SKM-1 treated with dmso at 0.1 percent for 144 hours (cell line): ENCODE measurements at regions not wholly inside any gene's neighbourhood (a gene's known extent, or its start where the extent isn't known, plus 50 kb on each side); places are given as distances from the start of the nearest gene placed in this dataset.
"Not testable (repeated sequence)": the region's sequence is repeated elsewhere in the genome, so short reads cannot be mapped to it uniquely, and the experiment has no call there.

Experiments
- DNase-seq: peaks from one replicate; lab custom pipeline; 2025; ENCODE audit not compliant: unreplicated experiment; lab: John Stamatoyannopoulos, UW

DNA sequence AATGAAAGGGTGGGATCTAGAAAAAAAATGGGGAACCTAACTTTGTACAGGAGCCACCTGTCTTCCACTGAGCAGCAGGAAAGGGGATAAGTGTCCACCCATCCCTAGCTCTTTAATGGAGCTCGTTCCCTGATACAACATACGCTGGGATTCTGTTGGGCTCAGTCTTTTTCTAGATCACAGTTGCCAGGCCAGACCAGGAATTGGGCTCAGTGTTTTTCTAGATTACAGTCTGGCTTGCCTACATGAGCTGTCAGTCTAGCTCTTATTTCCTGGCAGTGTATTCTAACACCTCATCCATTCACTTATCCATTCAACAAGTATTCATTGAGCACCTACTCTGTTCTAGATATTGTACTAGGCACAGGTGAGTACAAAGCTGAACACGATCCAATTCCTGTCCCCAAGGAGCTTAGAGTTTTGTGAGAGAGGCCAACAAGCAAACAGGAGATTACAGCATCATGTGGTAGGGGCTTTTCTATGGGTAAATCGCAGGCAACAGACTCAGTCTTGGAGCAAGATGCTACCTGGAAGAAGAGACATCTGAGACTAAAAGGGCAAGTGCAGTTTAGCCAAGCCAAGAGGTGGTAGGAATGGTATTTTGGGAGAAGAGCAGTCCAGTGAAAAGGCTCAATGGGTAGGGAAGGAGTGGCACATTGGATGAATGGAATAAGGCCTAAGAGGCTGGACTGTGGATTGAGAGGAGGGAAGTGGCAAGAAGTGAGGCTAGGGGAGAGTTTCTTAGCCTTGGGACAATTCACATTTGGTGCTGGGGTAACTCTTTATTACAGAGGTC lies 138.0 kb upstream of the HS3ST2 start:
- DNase-seq = no peak

DNA sequence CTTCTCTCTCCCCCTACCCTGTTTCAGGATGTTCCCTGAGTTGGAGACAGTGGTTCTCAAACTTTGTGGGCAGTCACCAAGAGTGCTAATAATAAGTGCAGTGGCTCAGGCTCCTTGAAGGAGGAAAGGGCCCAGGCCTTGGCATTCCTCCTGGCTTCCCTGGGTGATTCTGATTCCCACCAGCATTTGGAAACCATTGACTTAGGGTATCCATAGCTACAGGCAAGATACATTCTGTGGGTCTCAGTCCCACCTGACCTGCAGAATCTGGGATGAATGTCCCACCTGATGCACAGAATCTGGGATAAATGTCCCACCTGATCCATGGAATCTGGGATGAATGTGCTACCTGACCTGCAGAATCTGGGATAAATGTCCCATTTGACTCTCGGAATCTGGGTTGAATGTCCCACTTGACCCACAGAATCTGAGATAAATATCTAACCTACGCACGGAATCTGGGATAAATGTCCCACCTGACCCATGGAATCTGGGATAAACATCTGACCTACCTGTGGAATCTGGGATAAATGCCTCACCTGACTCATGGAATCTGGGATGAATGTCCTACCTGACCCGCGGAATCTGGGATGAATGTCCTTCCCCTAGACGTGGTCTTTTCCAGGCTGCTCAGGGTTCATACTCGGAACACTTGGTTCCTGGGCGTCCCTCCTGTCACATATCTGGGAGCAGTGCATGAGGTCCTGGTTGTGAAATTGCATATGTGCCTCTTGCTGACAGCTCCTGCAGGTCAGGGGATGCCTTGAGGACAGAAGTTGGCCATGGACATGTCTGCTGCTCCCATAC lies 136.7 kb upstream of the HS3ST2 start:
- DNase-seq = no peak

DNA sequence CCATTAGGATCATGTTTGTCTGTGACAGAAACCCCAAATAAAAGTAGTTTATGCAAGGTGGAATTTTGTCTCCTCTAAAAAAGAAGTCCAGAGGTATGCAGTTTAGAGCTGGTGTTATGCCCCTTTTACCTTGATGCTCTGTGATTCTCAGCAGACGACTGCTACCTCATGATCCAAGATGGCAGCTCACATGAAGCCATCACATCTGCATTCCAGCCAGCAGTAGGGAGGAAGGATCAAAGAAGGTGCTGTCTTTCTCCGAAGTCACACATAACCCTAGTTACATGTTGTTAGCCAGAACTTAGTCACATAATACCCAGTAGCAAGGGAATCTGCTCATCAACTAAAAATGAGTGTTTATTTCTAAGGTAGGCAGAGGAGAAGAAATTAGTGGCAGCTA lies 135.7 kb upstream of the HS3ST2 start:
- DNase-seq = no peak

DNA sequence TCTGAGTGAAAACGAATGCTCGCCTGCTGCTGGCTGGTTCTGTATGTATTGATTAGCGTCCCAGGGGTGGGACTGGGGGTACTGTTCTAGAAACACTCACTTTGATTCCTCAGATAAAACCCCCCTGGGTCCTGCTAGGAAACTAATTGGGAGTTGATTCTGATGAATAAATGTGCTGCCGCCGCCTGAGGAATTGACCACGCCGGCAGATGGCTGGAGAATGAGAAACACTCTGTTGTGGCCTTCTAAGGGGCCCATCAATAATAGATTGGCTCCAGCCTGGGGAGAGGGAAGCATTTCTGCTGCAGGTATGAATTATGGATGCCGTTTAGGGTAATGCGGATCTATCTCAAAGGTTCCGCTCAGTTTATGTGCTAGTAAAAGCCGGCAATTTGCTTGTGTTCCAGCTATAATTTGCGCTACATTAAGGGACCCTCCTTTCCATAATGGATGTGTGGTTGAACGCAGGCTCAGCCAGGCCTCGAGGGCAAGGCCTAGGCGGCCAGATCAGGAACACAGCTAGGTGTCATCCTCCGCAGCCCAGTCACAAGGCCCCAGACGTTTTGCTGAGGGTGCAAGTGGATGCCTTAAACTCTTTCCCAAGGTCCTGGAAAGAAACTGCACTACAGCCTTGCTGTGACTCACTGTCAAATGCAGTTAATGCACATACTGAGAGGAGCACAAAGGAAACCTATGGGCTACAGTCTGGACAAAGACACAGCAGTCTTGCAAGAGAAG lies 132.2 kb upstream of the HS3ST2 start:
- DNase-seq = no peak

DNA sequence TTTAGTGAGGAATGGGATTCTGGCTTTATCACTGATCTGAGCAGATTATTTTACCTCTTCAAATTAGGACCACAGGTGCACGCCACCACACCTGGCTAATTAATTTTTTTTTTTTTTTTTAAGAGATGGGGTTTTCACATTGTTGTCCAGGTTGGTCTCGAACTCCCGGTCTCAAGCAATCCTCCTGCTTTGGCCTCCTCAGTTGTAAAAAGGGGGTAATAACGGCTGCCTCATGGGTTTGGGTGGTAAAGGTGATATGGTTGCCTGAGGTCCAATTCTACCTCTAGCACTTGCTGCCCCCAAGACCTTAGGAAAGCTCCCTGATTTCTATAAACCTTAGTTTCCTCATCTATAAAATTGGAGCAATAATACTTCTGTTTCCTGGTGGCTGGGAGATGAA lies 130.7 kb upstream of the HS3ST2 start:
- no peak for DNase-seq

DNA sequence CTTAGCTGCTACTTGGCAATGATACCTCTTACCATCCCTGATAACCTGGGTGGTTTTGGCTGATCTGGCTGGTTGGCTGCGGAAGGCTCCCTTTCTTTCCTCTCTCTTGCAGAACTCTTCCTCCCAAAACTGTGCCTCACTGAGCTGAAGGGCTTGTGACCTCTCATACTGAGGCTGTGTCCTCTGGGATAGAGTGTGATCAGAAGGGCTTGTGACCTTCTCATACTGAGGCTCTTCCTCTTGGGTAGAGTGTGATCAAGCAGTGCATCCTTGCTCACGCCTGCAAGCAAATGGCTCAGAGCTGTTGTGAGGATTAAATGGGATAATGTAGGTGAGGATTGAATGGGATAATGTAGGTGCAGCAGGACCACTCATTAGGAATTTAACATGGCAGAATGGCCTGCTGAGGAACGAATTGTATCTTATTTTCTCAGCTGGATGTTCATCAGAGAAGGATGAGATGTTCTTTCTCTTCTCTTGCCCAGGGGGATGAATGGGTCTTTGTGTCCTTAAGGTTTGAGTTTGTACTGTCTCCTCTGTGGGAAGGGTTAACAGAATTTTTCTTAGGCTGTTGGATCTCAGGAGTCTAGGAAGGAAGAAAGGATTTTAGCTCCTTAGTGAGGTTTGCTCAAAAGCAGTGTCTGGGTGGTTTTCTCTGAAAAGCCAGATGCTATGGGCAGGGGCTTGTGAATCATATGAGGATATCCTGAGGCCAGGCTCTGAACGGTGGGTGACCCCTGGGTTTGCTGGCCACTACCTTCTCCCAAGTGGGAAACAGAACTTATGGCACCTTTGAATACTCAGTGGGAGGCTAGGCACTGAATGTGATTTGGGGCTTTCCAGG lies 130.0 kb upstream of the HS3ST2 start:
- no peak for DNase-seq

DNA sequence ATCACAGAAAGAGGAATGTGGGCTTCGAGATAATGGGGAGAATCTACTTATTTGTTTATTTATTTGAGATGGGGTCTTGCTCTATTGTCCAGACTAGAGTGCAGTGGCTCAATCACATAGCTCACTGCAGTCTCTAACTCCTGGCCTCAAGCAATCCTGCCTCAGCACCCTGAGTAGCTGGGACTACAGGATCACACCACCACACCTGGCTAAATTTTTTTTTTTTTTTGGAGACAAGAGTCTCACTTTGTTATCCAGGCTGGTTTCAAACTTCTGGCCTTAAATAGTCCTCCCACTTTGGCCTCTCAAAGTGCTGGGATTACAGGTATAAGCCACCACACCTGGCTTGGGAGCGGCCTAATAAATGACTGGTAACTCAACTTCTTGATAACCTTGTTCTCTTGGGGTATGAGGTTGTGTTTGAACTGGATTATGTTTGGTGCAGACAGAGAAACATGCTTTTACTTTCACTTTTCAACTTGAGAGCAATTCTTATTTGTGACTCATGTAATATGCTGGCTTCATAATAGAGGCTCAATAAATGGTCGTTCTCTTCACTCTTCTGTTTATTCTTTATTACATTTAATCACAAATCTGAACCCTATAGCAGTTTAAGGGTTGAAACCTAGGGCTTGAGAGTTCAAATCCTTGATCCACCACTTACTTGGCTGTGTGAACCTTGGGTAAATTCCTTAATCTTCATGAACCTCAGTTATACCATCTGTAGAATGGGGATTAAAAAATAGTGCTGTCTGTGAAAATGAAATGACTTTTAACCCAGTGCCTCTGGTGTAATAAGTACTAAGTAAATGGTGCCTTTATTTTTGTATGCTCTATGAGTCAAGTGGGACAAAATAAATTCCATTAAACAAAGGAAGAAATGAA lies 129.1 kb upstream of the HS3ST2 start:
- no peak for DNase-seq

DNA sequence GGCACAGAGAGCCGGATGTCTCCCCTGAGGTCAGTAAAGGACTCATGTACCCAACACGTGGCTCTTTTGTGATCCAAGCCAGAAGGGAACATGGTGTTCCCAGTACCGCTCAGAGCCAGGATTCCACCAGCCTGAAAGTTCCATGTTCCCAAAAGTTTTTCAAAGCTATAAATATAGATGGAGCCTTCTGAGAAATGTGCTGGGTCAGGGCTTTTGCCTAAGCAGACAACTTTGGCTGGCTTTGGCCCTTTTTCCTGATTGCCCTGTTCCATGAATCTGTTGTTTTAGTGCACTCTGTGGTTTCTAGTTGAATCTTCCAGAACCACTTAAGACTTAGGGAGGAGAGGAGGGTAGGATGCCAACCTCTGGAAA lies 128.5 kb upstream of the HS3ST2 start:
- no peak for DNase-seq

DNA sequence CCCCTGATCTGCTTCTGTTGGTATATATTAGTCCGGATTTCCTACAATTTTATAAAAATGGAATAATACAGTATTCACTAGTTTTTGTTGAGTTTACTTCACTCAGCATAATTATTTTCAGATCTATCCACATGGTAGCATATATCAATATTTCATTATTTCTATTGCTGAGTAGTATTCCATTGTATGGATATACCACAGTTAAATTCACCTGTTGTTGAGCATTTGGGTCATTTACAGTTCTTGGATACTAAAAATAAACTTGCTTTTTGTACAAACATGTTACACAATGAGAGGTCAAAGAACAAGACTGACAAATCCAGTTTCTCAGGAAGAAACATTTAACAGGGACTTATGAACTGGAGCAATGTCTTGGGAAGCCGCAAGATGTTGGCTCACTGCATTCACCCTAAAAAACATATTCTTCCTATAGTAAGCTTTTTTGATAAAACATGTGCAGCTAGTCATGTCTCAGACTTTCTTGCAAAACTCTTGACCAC lies 126.9 kb upstream of the HS3ST2 start:
- DNase-seq = no peak

DNA sequence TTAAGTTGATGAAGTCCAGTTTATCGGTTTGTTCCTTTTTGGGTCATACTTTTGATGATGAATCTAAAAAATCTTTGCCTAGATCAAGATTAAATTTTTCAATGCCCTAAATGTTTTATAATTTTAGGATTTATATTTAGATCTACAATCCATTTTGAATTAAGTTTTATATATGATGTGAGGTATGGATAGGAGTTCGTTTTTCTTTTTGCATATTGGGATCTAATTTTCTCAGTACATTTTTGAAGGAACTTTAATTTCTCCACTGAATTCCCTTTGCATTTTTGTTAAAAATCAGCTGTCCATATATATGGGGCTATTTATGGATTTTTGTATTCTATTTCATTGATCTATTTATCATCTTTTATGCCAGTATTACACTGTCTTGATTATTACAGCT lies 125.5 kb upstream of the HS3ST2 start:
- DNase-seq = no peak

DNA sequence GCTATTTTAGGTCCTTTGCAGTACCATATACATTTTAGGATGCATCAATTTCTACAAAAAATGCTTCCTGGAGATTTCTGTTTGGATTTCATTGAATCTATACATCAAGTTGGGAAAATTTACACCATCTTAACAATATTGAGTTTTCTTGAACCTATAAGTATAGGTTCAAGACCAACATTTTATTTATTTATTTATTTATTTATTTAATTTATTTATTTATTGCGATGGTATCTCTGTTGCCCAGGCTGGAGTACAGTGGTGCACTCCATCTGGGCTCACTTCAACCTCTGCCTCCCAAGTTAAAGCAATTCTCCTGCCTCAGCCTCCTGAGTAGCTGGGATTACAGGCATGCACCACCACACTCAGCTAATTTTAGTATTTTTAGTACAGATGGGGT lies 125.0 kb upstream of the HS3ST2 start:
- DNase-seq = no peak

DNA sequence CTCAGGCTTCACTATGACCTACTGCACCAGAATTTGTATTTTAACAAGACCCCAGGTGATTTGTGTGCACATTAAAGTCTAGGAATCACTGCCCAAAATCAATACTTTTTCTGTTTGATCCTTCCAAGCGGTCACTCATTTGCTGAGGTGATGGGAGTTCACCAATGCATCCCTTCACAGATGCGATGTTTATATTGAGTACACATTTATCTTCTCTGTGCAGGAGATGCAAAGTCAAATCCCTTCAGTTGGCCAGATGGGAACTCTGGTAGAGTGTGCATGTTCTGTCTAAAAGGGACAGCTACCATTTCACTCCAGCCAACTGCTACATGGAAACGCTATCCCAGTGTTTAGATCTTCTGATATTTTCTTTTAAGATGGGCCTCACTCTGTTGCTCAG lies 122.6 kb upstream of the HS3ST2 start:
- DNase-seq = no peak

DNA sequence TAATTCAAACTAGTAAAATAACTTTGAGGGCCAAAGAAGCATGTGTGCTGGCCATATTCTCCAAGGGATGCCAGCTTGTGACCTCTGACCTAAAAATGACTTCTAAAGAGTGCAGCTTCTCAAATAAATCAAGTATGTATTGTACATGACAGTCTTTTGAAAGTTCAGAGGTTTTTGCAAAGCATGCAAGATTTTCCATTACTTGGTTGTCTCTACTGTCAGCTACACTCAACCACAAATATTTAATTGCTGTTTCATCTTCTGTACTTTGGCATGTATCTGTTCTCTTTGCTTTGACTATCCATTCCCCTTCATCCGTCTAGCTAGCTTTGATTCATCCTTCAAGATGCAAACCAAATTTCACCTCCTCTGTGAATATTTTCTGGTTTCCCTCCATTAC lies 121.9 kb upstream of the HS3ST2 start:
- DNase-seq = no peak

DNA sequence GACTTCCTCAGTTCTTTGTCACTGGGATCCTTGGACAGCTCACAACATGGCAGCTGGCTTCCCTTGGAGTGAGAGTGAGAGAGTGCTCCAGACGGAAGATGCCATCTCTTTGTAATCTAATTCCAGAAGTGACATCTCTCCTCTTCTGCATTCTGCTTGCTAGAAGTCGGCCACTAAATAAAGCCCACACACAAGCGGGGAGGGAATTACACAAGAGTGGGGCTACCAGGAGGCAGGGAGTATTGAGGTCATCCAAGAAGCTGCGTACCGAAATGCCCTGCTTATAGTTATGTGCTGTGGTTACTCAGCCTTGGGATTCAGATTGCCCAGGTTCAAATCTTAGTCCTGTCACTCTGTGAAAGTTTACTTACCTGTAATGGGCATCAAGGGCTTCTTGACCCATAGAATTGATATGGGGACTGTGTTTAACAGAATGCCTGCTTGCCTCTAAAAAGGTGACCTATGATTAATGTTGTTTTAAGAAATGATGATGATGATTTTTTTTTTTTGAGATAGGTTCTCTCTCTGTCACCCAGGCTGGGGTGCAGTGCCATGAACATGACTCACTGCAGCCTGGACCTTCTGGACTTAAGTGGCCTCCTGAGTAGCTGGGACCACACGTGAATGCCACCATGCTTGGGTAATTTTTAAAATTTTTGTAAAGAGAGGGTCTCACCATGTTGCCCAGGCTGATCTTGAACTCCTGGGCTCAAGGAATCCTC lies 120.9 kb upstream of the HS3ST2 start:
- DNase-seq = no peak

DNA sequence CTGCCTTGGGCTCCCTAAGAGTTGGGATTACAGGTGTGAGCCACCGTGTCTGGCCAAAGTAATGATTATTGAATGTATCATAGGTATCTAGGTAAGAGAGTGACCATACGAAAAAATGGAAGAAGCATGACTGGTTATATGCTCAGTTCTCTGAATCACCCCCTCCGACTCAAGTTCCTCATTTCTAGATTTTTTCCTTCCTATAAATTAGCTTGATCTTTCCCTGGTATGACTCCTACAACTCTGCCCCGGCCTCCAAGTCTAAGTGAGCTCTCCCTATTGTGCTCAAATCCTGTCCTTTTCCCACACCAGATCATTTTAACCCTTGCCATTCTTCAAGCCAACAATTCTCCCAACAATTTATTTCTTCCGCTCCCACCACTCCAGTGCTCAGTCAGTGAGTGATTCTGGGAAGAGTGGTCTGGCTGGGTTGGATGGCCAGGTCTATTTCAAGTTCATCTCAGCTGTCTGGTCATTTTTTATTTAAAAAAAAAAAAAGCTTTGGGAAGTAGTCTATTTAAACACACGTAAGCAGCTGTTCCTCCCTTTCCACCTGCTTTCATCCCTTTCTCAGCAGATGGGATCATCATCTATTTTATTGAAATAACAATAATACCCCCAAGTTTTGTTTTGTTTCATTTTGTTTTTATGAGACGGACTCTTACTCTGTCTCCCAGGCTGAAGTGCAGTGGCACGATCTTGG lies 120.2 kb upstream of the HS3ST2 start:
- DNase-seq = no peak

DNA sequence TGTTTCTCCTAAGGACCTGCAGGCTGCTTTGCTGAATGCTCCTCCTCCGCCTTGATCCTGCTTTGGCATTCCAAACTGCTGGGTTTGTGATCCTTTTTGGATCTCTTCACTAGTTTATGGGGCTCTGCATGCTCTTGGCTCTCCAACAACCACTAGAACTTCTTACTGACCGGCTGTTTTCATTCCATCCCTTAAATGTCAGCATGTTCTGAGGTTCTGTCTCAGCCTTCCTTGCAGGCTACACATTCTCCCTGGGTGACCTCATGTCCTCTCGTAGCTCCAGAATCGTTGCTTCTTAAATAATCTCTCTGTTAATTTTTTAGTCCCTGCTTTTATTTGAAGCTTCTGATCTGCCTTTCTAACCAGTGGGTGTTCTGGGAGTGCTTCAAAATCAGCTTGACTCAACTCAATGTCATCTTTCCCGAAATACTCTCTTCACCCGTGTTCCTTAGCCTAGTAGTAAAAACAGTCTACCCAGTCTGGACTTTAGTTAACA lies 119.0 kb upstream of the HS3ST2 start:
- no peak for DNase-seq

DNA sequence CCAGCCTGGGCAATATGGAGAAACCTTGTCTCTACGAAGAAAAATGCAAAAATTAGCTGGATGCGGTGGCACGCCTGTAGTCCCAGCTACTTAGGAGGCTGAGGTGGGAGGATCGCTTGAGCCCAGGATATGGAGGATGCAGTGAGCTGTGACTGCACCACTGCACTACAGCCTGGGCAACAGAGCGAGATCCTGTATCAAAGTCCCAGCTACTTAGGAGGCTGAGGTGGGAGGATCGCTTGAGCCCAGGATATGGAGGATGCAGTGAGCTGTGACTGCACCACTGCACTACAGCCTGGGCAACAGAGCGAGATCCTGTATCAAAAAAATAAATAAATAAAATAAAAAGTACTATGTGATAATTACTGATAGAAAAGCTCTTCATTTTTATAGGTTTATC lies 118.2 kb upstream of the HS3ST2 start:
- DNase-seq = not testable (repeated sequence)

DNA sequence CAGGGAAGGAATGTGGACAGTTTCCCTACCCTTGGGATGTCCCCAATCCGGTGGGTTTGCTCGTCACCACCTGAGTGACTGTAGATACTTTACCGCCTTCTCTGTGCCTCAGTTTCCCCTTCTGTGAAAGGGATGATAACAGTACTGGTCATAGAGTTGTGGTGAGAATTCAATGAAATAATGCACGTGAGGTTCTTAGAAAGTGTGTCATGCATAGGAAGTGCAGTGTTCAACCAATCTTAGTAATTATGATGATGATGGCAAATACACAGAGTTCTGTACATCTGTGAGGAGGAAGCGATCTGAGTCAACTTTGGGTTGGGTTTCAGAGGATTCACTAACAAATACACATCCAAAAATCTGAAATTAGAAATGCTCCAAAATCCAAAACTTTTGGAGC lies 114.6 kb upstream of the HS3ST2 start:
- no peak for DNase-seq
